ENCODE measurements at regions not wholly inside any gene's neighbourhood (a gene's known extent, or its start where the extent isn't known, plus 50 kb on each side); places are given as distances from the start of the nearest gene placed in this dataset.

DNA sequence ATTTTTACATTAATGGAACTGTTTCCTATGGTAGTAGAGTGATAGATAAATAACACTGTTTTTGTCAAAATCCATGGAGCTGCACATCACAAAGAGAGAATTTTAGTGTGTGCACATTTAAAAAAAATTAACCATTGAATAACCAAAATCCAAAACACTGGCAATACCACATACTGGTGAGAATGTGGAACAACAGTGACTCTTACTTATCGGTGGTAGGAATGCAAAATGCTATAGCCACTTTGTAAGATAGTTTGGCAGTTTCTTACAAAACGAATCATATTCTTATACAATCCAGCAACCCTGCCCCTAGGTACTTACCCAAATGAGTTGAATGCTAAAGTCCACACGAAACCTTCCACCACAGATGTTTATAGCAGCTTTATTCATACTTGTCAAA lies 229.6 kb upstream of the GPR101 start:
- H3K4me3 ChIP-seq (replicated peaks in 1 of 4; ENCODE audit: control extremely low read depth in 1 of 4, insufficient read depth in 1 of 4, low read depth in 3 of 4, low read length in 4 of 4) = no peak overlapping the region
- H4K20me1 ChIP-seq (ENCODE audit: control insufficient read depth, extremely low read depth, insufficient read depth, low read length) = no peaks in the 10 kb centered on the region
- no peaks in the 10 kb centered on the region for H3K36me3 ChIP-seq (ENCODE audit: control insufficient read depth, insufficient read depth, low read length)
- no peak overlapping the region for H2AFZ ChIP-seq (ENCODE audit: low read length)
- no peak overlapping the region for H3K4me2 ChIP-seq (ENCODE audit: extremely low read depth, insufficient read depth, low read length)
- no peak overlapping the region for H3K9ac ChIP-seq (ENCODE audit: insufficient read depth, low read length)
- no peaks in the 10 kb centered on the region for H3K27me3 ChIP-seq (ENCODE audit: control insufficient read depth, insufficient read depth, low read length)
- DNase-seq (ENCODE audit: low read depth in 2 of 2) = no peak
- no peak overlapping the region for H3K27ac ChIP-seq (ENCODE audit: insufficient read depth, low read length)
- no peaks in the 10 kb centered on the region for H3K4me1 ChIP-seq (ENCODE audit: control insufficient read depth, extremely low read depth, insufficient read depth, low read length)
- H3K9me3 ChIP-seq (ENCODE audit: control insufficient read depth, insufficient read depth, low read depth, low read length) = no peaks in the 10 kb centered on the region
- TF ChIP-seq EZH2 (IDR thresholded peaks at IDR 0.05; ENCODE audit: low read length, missing control alignments) (no peak), CTCF (conservative IDR thresholded peaks at IDR 0.05 in 1 of 2, IDR thresholded peaks at IDR 0.05 in 1 of 2; ENCODE audit: low read depth in 1 of 2, low read length in 2 of 2) (no peak)
- H3K79me2 ChIP-seq (ENCODE audit: control insufficient read depth, insufficient read depth, low read length) = no peaks in the 10 kb centered on the region

GRCh38 chrX:137245183-137245582 lies 211.4 kb upstream of the GPR101 start:
- Histone ChIP-seq H3K79me2 (ENCODE audit: control insufficient read depth, insufficient read depth, low read length) (no peaks in the 10 kb centered on the region), H3K36me3 (ENCODE audit: control insufficient read depth, insufficient read depth, low read length) (no peaks in the 10 kb centered on the region), H4K20me1 (ENCODE audit: control insufficient read depth, extremely low read depth, insufficient read depth, low read length) (no peaks in the 10 kb centered on the region), H2AFZ (ENCODE audit: low read length) (no peak overlapping the region), H3K27me3 (ENCODE audit: control insufficient read depth, insufficient read depth, low read length) (no peaks in the 10 kb centered on the region), H3K4me2 (ENCODE audit: extremely low read depth, insufficient read depth, low read length) (no peak overlapping the region), H3K27ac (ENCODE audit: insufficient read depth, low read length) (no peak overlapping the region), H3K9ac (ENCODE audit: insufficient read depth, low read length) (no peak overlapping the region), H3K9me3 (ENCODE audit: control insufficient read depth, insufficient read depth, low read depth, low read length) (no peaks in the 10 kb centered on the region), H3K4me3 (replicated peaks in 1 of 4; ENCODE audit: control extremely low read depth in 1 of 4, insufficient read depth in 1 of 4, low read depth in 3 of 4, low read length in 4 of 4) (no peak overlapping the region), H3K4me1 (ENCODE audit: control insufficient read depth, extremely low read depth, insufficient read depth, low read length) (no peaks in the 10 kb centered on the region)
- TF ChIP-seq EZH2 (IDR thresholded peaks at IDR 0.05; ENCODE audit: low read length, missing control alignments) = no peak
- no peak for TF ChIP-seq CTCF (conservative IDR thresholded peaks at IDR 0.05 in 1 of 2, IDR thresholded peaks at IDR 0.05 in 1 of 2; ENCODE audit: low read depth in 1 of 2, low read length in 2 of 2)
- no peak for DNase-seq (ENCODE audit: low read depth in 2 of 2)

- Histone ChIP-seq H3K36me3 (ENCODE audit: control insufficient read depth, insufficient read depth, low read length) (no peaks in the 10 kb centered on the region), H3K79me2 (ENCODE audit: control insufficient read depth, insufficient read depth, low read length) (no peaks in the 10 kb centered on the region), H3K4me2 (ENCODE audit: extremely low read depth, insufficient read depth, low read length) (no peak overlapping the region), H3K27me3 (ENCODE audit: control insufficient read depth, insufficient read depth, low read length) (no peaks in the 10 kb centered on the region), H3K4me1 (ENCODE audit: control insufficient read depth, extremely low read depth, insufficient read depth, low read length) (no peaks in the 10 kb centered on the region), H3K9me3 (ENCODE audit: control insufficient read depth, insufficient read depth, low read depth, low read length) (no peaks in the 10 kb centered on the region), H3K27ac (ENCODE audit: insufficient read depth, low read length) (no peak overlapping the region), H2AFZ (ENCODE audit: low read length) (no peak overlapping the region), H3K9ac (ENCODE audit: insufficient read depth, low read length) (no peak overlapping the region), H3K4me3 (replicated peaks in 1 of 4; ENCODE audit: control extremely low read depth in 1 of 4, insufficient read depth in 1 of 4, low read depth in 3 of 4, low read length in 4 of 4) (no peak overlapping the region), H4K20me1 (ENCODE audit: control insufficient read depth, extremely low read depth, insufficient read depth, low read length) (no peaks in the 10 kb centered on the region)
- no peak for DNase-seq (ENCODE audit: low read depth in 2 of 2)
- TF ChIP-seq CTCF (conservative IDR thresholded peaks at IDR 0.05 in 1 of 2, IDR thresholded peaks at IDR 0.05 in 1 of 2; ENCODE audit: low read depth in 1 of 2, low read length in 2 of 2) (no peak), EZH2 (IDR thresholded peaks at IDR 0.05; ENCODE audit: low read length, missing control alignments) (no peak)
Observed at GRCh38 chrX:137236837-137237236, 203.0 kb upstream of the GPR101 start.
